HCT116 (cell line): ENCODE measurements at regions not wholly inside any gene's neighbourhood (a gene's known extent, or its start where the extent isn't known, plus 50 kb on each side); places are given as distances from the start of the nearest gene placed in this dataset.

Experiments
- ATF3 ChIP-seq: IDR thresholded peaks from 2 replicates; pipeline ENCODE4 v1.6.1; 2012
- CBX3 ChIP-seq: IDR thresholded peaks from 2 replicates; pipeline ENCODE4 v1.6.1; 2012; ENCODE audit warnings: low read depth
- CEBPB ChIP-seq: IDR thresholded peaks from 2 replicates; pipeline ENCODE4 v1.6.1; 2012; ENCODE audit warnings: low read depth
- CTCF ChIP-seq, 3 experiments: fragments of 200-600 bp in 1 of 3; sonication (generic) in 1 of 3; IDR thresholded peaks in 2 of 3; conservative IDR thresholded peaks in 1 of 3; 2 replicates each; pipeline ENCODE4 v1.5.1; 2012 to 2017; ENCODE audit warnings: low read depth in 2 of 3, low read length in 2 of 3, antibody characterized with exemption in 1 of 3, borderline replicate concordance in 1 of 3, control low read depth in 1 of 3, mild to moderate bottlenecking in 1 of 3, mixed read lengths in 1 of 3, mixed run types in 1 of 3, moderate library complexity in 1 of 3; ENCODE audit not compliant: insufficient read depth in 1 of 3
- EGR1 ChIP-seq: IDR thresholded peaks from 2 replicates; pipeline ENCODE4 v1.6.1; 2012; ENCODE audit warnings: low read depth
- FOSL1 ChIP-seq: IDR thresholded peaks from 2 replicates; pipeline ENCODE4 v1.6.1; 2012; ENCODE audit warnings: low read depth
- JUND ChIP-seq: IDR thresholded peaks from 2 replicates; pipeline ENCODE4 v1.6.1; 2012
- MAX ChIP-seq: IDR thresholded peaks from 2 replicates; pipeline ENCODE4 v1.6.1; 2012
- POLR2AphosphoS5 ChIP-seq: IDR thresholded peaks from 2 replicates; pipeline ENCODE4 v1.6.1; 2011; ENCODE audit warnings: mild to moderate bottlenecking, low read depth, low read length, moderate library complexity
- RAD21 ChIP-seq: IDR thresholded peaks from 2 replicates; pipeline ENCODE4 v1.6.1; 2012; ENCODE audit warnings: low read depth, mild to moderate bottlenecking
- SIN3A ChIP-seq: IDR thresholded peaks from 2 replicates; pipeline ENCODE4 v1.6.1; 2012; ENCODE audit warnings: low read depth
- ZBTB33 ChIP-seq: IDR thresholded peaks from 2 replicates; pipeline ENCODE4 v1.6.1; 2011; ENCODE audit warnings: mild to moderate bottlenecking, low read length, moderate library complexity; ENCODE audit not compliant: insufficient replicate concordance; ENCODE audit errors: extremely low read depth
- ZNF274 ChIP-seq: fragments of 200-500 bp; sonication (Bioruptor generic); IDR thresholded peaks from 2 replicates; pipeline ENCODE4 v1.6.1; 2014; ENCODE audit warnings: mild to moderate bottlenecking, low read depth, low read length, inconsistent platforms

GRCh38 chr7:16068183-16068582 is 353.2 kb downstream of the CRPPA start:
- TF ChIP-seq ATF3 (no peak), CTCF (IDR thresholded peaks at IDR 0.05 in 2 of 3, conservative IDR thresholded peaks at IDR 0.05 in 1 of 3; ENCODE audit: borderline replicate concordance in 1 of 3, insufficient read depth in 1 of 3, low read depth in 2 of 3, low read length in 2 of 3) (no peak), SIN3A (no peak), JUND (no peak), FOSL1 (no peak), ZBTB33 (no peak), EGR1 (no peak), CBX3 (no peak), ZNF274 (no peak), RAD21 (no peak), MAX (no peak), CEBPB (no peak), POLR2AphosphoS5 (no peak)
